C4-2B (cell line): ENCODE measurements at regions not wholly inside any gene's neighbourhood (a gene's known extent, or its start where the extent isn't known, plus 50 kb on each side); places are given as distances from the start of the nearest gene placed in this dataset.

Experiments
- H3K27ac ChIP-seq: fragments of 450-650 bp; 2 replicates; pipeline ENCODE4 v1.5.1; 2017
- CTCF ChIP-seq: fragments of 450-650 bp; conservative IDR thresholded peaks from 2 replicates; pipeline ENCODE4 v1.5.1; 2017; ENCODE audit warnings: mild to moderate bottlenecking
- ZFX ChIP-seq: fragments of 450-650 bp; IDR thresholded peaks from 2 replicates; pipeline ENCODE4 v1.6.1; 2017

- no peak overlapping the region for H3K27ac ChIP-seq
- TF ChIP-seq CTCF: no peak
Measured at GRCh38 chr14:56374421-56374820, 205.2 kb upstream of the TMEM260 start.

- H3K27ac ChIP-seq: no peak overlapping the region
- no peak for TF ChIP-seq ZFX
- TF ChIP-seq CTCF: no peak
Measured at GRCh38 chr14:56378046-56378445, 201.6 kb upstream of the TMEM260 start.

GRCh38 chr14:56378475-56378877 is 201.1 kb upstream of the TMEM260 start:
- TF ChIP-seq CTCF (no peak), ZFX (no peak)
- H3K27ac ChIP-seq: no peak overlapping the region

GRCh38 chr14:56379956-56380355 is 199.6 kb upstream of the TMEM260 start:
- no peak for TF ChIP-seq CTCF
- no peak for TF ChIP-seq ZFX
- no peak overlapping the region for H3K27ac ChIP-seq

- no peak overlapping the region for H3K27ac ChIP-seq
- TF ChIP-seq ZFX (no peak), CTCF (no peak)
Measured at GRCh38 chr14:56386024-56386423, 193.6 kb upstream of the TMEM260 start.

GRCh38 chr14:56390859-56391258 is 188.7 kb upstream of the TMEM260 start:
- no peak overlapping the region for H3K27ac ChIP-seq
- TF ChIP-seq ZFX (no peak), CTCF (peak; percentile 20)

- H3K27ac ChIP-seq: no peak overlapping the region
- TF ChIP-seq CTCF (no peak), ZFX (no peak)
Measured at GRCh38 chr14:56394826-56395530, 184.6 kb upstream of the TMEM260 start.
